Lower lobe of right lung (tissue), 2 donors: ENCODE measurements at regions not wholly inside any gene's neighbourhood (a gene's known extent, or its start where the extent isn't known, plus 50 kb on each side); places are given as distances from the start of the nearest gene placed in this dataset.
"Not testable (repeated sequence)": the region's sequence is repeated elsewhere in the genome, so short reads cannot be mapped to it uniquely, and the experiment has no call there.

ENCODE experiments used
- ATAC-seq, 2 donors: fragments of 200-7000 bp; cut with Tn5 transposase; one replicate each; pipeline ENCODE4 v1.9.1; 2020 to 2022; ENCODE audit warnings: mild to moderate bottlenecking in 2 of 2, moderate library complexity in 2 of 2
- DNase-seq: peaks from one replicate; pipeline ENCODE4 v3.0.0-alpha.2; 2020
- H3K27ac ChIP-seq: fragments of 200-600 bp; one replicate; pipeline ENCODE4 v1.8.0; 2022
- H3K27me3 ChIP-seq: fragments of 200-600 bp; one replicate; pipeline ENCODE4 v1.8.0; 2022; ENCODE audit warnings: low read depth
- H3K36me3 ChIP-seq: fragments of 200-600 bp; one replicate; pipeline ENCODE4 v1.8.0; 2022; ENCODE audit warnings: mild to moderate bottlenecking
- H3K4me1 ChIP-seq: fragments of 200-600 bp; one replicate; pipeline ENCODE4 v1.8.0; 2022
- H3K4me3 ChIP-seq: fragments of 200-600 bp; one replicate; pipeline ENCODE4 v1.8.0; 2022; ENCODE audit warnings: mild to moderate bottlenecking
- H3K9me3 ChIP-seq: fragments of 200-600 bp; one replicate; pipeline ENCODE4 v1.8.0; 2022
- intact Hi-C: fragments of 100-400 bp; cut with DNase I; formaldehyde crosslinking; loops from one replicate; pipeline ENCODE4 v1.11.0; 2022
- TF ChIP-seq, protein P1 (sequence below): fragments of 200-600 bp; IDR thresholded peaks from one replicate; pipeline ENCODE4 v1.8.0; 2022; ENCODE audit warnings: antibody characterized with exemption, mild to moderate bottlenecking
- donor health status: DM: no; HTN: yes; CAD: no; lungs with severe emphysema.

DNA sequence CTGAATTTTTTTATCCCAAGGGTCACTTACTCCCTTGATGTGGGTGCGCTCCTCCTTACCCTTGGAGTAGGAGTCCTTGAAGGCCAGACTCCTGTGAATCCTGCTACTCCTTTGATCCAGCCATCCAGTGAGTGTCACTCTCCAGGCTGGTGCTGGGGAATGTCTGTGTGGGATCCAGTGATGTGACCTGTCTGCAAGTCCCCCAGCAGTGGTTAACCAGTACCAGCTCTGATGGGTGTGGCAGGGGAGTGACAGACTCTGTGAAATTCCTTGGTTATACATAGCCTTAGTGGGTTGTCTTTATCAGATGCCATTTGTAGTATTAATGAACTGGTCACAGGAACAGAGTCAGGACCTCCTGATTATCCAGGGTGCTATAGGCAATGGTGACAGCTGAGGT is 409.5 kb upstream of the LMO3 start:
- DNase-seq (no peak), ATAC-seq (no peak)
- TF ChIP-seq, protein P1, sequence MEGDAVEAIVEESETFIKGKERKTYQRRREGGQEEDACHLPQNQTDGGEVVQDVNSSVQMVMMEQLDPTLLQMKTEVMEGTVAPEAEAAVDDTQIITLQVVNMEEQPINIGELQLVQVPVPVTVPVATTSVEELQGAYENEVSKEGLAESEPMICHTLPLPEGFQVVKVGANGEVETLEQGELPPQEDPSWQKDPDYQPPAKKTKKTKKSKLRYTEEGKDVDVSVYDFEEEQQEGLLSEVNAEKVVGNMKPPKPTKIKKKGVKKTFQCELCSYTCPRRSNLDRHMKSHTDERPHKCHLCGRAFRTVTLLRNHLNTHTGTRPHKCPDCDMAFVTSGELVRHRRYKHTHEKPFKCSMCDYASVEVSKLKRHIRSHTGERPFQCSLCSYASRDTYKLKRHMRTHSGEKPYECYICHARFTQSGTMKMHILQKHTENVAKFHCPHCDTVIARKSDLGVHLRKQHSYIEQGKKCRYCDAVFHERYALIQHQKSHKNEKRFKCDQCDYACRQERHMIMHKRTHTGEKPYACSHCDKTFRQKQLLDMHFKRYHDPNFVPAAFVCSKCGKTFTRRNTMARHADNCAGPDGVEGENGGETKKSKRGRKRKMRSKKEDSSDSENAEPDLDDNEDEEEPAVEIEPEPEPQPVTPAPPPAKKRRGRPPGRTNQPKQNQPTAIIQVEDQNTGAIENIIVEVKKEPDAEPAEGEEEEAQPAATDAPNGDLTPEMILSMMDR, result no peak
- Histone ChIP-seq H3K27me3 (no peaks in the 10 kb centered on the region), H3K4me1 (no peaks in the 10 kb centered on the region), H3K36me3 (no peaks in the 10 kb centered on the region), H3K27ac (no peak overlapping the region), H3K9me3 (no peaks in the 10 kb centered on the region), H3K4me3 (no peak overlapping the region)
- intact Hi-C loops, result no loop called here

DNA sequence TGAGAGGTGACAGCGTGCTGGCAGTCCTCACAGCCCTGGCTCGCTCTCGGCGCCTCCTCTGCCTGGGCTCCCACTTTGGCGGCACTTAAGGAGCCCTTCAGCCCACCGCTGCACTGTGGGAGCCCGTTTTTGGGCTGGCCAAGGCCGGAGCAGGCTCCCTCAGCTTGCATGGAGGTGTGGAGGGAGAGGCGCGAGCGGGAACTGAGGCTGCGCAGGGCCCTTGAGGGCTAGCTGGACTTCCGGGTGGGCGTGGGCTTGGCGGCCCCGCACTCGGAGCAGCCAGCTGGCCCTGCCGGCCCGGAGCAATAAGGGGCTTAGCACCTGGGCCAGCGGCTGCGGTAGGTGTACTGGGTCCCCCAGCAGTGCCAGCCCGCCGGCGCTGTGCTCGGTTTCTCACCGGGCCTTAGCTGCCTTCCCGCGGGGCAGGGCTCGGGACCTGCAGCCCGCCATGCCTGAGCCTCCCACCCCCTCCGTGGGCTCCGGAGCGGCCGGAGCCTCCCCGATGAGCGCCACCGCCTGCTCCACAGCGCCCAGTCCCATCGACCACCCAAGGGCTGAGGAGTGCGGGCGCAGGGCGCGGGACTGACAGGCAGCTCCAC is 401.6 kb upstream of the LMO3 start:
- H3K27me3 ChIP-seq, H3K4me1 ChIP-seq, DNase-seq, ATAC-seq, H3K4me3 ChIP-seq, H3K9me3 ChIP-seq, intact Hi-C loops, H3K27ac ChIP-seq, H3K36me3 ChIP-seq: not testable (repeated sequence)

DNA sequence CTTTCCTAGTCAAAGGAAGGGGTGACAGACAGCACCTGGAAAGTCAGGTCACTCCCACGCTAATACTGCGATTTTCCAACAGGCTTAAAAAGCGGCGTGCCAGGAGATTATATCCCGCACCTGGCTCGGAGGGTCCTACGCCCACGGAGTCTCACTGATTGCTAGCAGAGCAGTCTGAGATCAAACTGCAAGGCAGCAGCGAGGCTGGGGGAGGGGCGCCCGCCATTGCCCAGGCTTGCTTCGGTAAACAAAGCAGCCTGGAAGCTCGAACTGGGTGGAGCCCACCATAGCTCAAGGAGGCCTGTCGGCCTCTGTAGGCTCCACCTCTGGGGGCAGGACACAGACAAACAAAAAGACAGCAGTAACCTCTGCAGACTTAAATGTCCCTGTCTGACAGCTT is 392.6 kb upstream of the LMO3 start:
- DNase-seq, ATAC-seq, intact Hi-C loops, H3K36me3 ChIP-seq, H3K27me3 ChIP-seq, H3K4me3 ChIP-seq, H3K9me3 ChIP-seq, H3K27ac ChIP-seq, H3K4me1 ChIP-seq: not testable (repeated sequence)

DNA sequence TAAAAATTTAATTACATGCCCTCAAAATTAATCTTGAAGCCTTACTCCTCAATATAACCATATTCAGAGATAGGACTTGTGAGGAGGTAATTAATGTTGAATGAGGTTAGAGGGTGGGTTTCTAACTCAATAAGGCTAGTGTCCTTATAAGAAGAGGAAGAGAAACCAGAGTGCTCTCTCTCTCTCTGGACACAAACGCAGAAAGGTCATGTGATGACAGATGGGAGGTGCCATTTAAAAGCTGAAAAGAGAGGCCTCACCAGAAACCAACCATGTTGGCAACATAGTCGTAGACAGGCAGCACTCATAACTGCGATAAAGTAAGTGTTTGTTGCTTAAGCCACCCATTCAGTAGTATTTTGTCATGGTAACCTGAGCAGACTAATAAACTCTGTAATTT is 378.5 kb upstream of the LMO3 start:
- Histone ChIP-seq H3K27ac (no peak overlapping the region), H3K9me3 (no peaks in the 10 kb centered on the region), H3K4me3 (no peak overlapping the region), H3K36me3 (no peaks in the 10 kb centered on the region), H3K4me1 (no peaks in the 10 kb centered on the region), H3K27me3 (no peaks in the 10 kb centered on the region)
- TF ChIP-seq, protein P1, result no peak
- DNase-seq (no peak), ATAC-seq (no peak)
- intact Hi-C loops, result no loop called here

DNA sequence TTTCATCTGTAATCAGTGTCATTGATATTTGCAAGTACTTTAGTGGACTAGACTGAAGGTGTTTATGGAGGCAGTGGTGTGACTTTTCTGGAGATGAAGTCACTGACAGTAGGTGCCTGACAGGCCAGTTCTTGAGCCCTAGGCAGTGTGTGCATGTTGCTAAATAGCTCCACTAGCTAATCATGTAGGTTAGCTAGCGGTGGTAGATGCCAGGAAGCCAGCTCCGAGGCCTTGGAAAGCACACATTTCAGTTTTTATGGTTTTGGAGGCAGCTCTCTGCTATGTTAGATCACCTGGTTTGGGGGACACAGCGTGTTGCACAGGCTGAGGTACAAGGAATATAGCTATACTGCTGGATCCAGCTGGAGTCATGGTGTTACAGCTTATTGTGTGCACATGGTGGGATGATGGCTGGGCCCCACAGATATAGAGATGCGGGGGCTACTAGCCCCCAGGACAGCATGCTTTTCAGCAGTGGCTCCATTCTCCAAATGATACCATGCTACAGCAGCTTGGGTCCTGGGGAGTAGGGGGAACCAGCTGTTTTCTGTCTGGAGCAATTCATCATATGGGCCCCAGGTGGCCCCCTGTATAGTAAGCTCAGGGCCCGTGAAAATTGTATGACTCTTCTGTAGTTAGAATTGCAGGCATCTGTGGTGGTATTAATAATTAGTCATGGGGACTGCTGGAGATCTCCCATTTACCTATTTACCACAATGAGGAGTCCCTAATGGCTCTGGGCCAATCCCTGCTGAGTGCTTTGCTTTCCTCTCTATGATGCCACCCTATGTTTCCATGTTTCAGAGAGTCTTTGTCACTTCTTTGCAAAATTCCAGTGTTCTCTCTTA is 367.2 kb upstream of the LMO3 start:
- TF ChIP-seq, protein P1, result no peak
- Histone ChIP-seq H3K4me3 (no peak overlapping the region), H3K4me1 (no peaks in the 10 kb centered on the region), H3K36me3 (no peaks in the 10 kb centered on the region), H3K9me3 (no peaks in the 10 kb centered on the region), H3K27ac (no peak overlapping the region), H3K27me3 (no peaks in the 10 kb centered on the region)
- peak in 1 of 2 donors; percentile 25 for ATAC-seq
- no peak for DNase-seq
- intact Hi-C loops, result no loop called here

DNA sequence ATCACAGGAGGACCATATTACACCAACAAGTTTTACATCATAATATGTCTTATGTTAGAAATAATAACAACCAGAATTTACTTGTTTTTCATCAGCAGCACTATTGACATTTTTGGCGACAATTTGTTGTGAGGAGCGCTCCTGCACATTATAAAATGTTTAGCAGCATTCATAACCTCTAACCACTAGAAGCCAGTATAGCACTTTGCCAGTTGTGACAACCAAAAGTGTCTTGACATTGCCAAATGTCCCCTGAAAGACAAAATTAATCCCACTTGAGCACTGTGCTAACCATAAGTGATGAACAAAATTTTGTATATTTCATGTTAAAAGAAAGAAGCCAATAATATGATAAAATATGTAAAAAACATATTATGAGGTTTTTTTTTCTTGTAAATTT is 356.9 kb upstream of the LMO3 start:
- TF ChIP-seq, protein P1, result no peak
- DNase-seq (no peak), ATAC-seq (no peak)
- Histone ChIP-seq H3K27ac (no peak overlapping the region), H3K27me3 (no peaks in the 10 kb centered on the region), H3K9me3 (no peaks in the 10 kb centered on the region), H3K36me3 (no peaks in the 10 kb centered on the region), H3K4me1 (no peaks in the 10 kb centered on the region), H3K4me3 (no peak overlapping the region)
- intact Hi-C loops, result no loop called here
